ENCODE measurements at regions not wholly inside any gene's neighbourhood (a gene's known extent, or its start where the extent isn't known, plus 50 kb on each side); places are given as distances from the start of the nearest gene placed in this dataset.

GRCh38 chr2:144593803-144594202 lies 73.9 kb upstream of the ZEB2 start:
- DNase-seq, result no peak

GRCh38 chr2:144592500-144593256 lies 72.8 kb upstream of the ZEB2 start:
- DNase-seq, result no peak

- DNase-seq, result no peak
Measured at GRCh38 chr2:144587306-144587705, 67.4 kb upstream of the ZEB2 start.

- no peak for DNase-seq
Measured at GRCh38 chr2:144586476-144586875, 66.6 kb upstream of the ZEB2 start.

- DNase-seq, result no peak
Measured at GRCh38 chr2:144583741-144584453, 64.0 kb upstream of the ZEB2 start.

- no peak for DNase-seq
Measured at GRCh38 chr2:144583381-144583729, 63.4 kb upstream of the ZEB2 start.

- no peak for DNase-seq
Measured at GRCh38 chr2:144582651-144583380, 62.9 kb upstream of the ZEB2 start.

- DNase-seq, result no peak
Measured at GRCh38 chr2:144580521-144581161, 60.7 kb upstream of the ZEB2 start.

GRCh38 chr2:144579556-144579955 lies 59.6 kb upstream of the ZEB2 start:
- DNase-seq, result no peak

GRCh38 chr2:144578099-144578498 lies 58.2 kb upstream of the ZEB2 start:
- no peak for DNase-seq

GRCh38 chr2:144572977-144573376 lies 53.1 kb upstream of the ZEB2 start:
- no peak for DNase-seq

GRCh38 chr2:144571770-144572169 lies 51.9 kb upstream of the ZEB2 start:
- DNase-seq, result no peak

- DNase-seq, result no peak
Measured at GRCh38 chr2:144570566-144570965, 50.6 kb upstream of the ZEB2 start.
